ENCODE measurements at regions not wholly inside any gene's neighbourhood (a gene's known extent, or its start where the extent isn't known, plus 50 kb on each side); places are given as distances from the start of the nearest gene placed in this dataset.

GRCh38 chr5:68711293-68712200 lies 382.3 kb upstream of the SLC30A5 start:
- no peak for TF ChIP-seq POLR2AphosphoS5 (IDR thresholded peaks at IDR 0.05; ENCODE audit: low read depth, low read length)
- no peak for TF ChIP-seq POLR2A (IDR thresholded peaks at IDR 0.05; ENCODE audit: low read depth, low read length)
- TF ChIP-seq TAF1 (IDR thresholded peaks at IDR 0.05; ENCODE audit: borderline replicate concordance, low read depth, low read length): no peak
- FAIRE-seq (peak; percentile 78), DNase-seq (ENCODE audit: insufficient read length) (no peak)

- FAIRE-seq (no peak), DNase-seq (ENCODE audit: insufficient read length) (no peak)
These were observed 379.0 kb upstream of the SLC30A5 start for GRCh38 chr5:68714810-68715209.

GRCh38 chr5:68720884-68721610 lies 372.8 kb upstream of the SLC30A5 start:
- no peak for TF ChIP-seq POLR2A (IDR thresholded peaks at IDR 0.05; ENCODE audit: low read depth, low read length)
- no peak for TF ChIP-seq TAF1 (IDR thresholded peaks at IDR 0.05; ENCODE audit: borderline replicate concordance, low read depth, low read length)
- no peak for TF ChIP-seq POLR2AphosphoS5 (IDR thresholded peaks at IDR 0.05; ENCODE audit: low read depth, low read length)
- DNase-seq (ENCODE audit: insufficient read length): no peak
- FAIRE-seq: no peak

More at GRCh38 chr5:68714810-68715209, 379.0 kb upstream of the SLC30A5 start:
- TF ChIP-seq TAF1 (IDR thresholded peaks at IDR 0.05; ENCODE audit: borderline replicate concordance, low read depth, low read length) (no peak), POLR2A (IDR thresholded peaks at IDR 0.05; ENCODE audit: low read depth, low read length) (no peak), POLR2AphosphoS5 (IDR thresholded peaks at IDR 0.05; ENCODE audit: low read depth, low read length) (no peak)

- DNase-seq (ENCODE audit: insufficient read length) (no peak), FAIRE-seq (no peak)
- TF ChIP-seq POLR2AphosphoS5 (IDR thresholded peaks at IDR 0.05; ENCODE audit: low read depth, low read length) (no peak), POLR2A (IDR thresholded peaks at IDR 0.05; ENCODE audit: low read depth, low read length) (no peak), TAF1 (IDR thresholded peaks at IDR 0.05; ENCODE audit: borderline replicate concordance, low read depth, low read length) (no peak)
These were observed 371.5 kb upstream of the SLC30A5 start for GRCh38 chr5:68722357-68722756.

GRCh38 chr5:68725905-68726683 lies 367.7 kb upstream of the SLC30A5 start:
- FAIRE-seq: no peak
- no peak for DNase-seq (ENCODE audit: insufficient read length)
- no peak for TF ChIP-seq POLR2AphosphoS5 (IDR thresholded peaks at IDR 0.05; ENCODE audit: low read depth, low read length)

GRCh38 chr5:68727931-68728330 lies 365.9 kb upstream of the SLC30A5 start:
- DNase-seq (ENCODE audit: insufficient read length): no peak
- no peak for FAIRE-seq
- no peak for TF ChIP-seq POLR2AphosphoS5 (IDR thresholded peaks at IDR 0.05; ENCODE audit: low read depth, low read length)
- no peak for TF ChIP-seq POLR2A (IDR thresholded peaks at IDR 0.05; ENCODE audit: low read depth, low read length)
- TF ChIP-seq TAF1 (IDR thresholded peaks at IDR 0.05; ENCODE audit: borderline replicate concordance, low read depth, low read length): no peak

GRCh38 chr5:68729678-68730077 lies 364.1 kb upstream of the SLC30A5 start:
- DNase-seq (ENCODE audit: insufficient read length) (no peak), FAIRE-seq (no peak)
- TF ChIP-seq POLR2A (IDR thresholded peaks at IDR 0.05; ENCODE audit: low read depth, low read length) (no peak), TAF1 (IDR thresholded peaks at IDR 0.05; ENCODE audit: borderline replicate concordance, low read depth, low read length) (no peak), POLR2AphosphoS5 (IDR thresholded peaks at IDR 0.05; ENCODE audit: low read depth, low read length) (no peak)

GRCh38 chr5:68730220-68730978 lies 363.4 kb upstream of the SLC30A5 start:
- DNase-seq (ENCODE audit: insufficient read length): no peak
- no peak for TF ChIP-seq POLR2AphosphoS5 (IDR thresholded peaks at IDR 0.05; ENCODE audit: low read depth, low read length)
- TF ChIP-seq POLR2A (IDR thresholded peaks at IDR 0.05; ENCODE audit: low read depth, low read length): no peak
- no peak for TF ChIP-seq TAF1 (IDR thresholded peaks at IDR 0.05; ENCODE audit: borderline replicate concordance, low read depth, low read length)
- FAIRE-seq: no peak

- no peak for FAIRE-seq
- TF ChIP-seq TAF1 (IDR thresholded peaks at IDR 0.05; ENCODE audit: borderline replicate concordance, low read depth, low read length) (no peak), POLR2AphosphoS5 (IDR thresholded peaks at IDR 0.05; ENCODE audit: low read depth, low read length) (no peak)
These were observed 362.7 kb upstream of the SLC30A5 start for GRCh38 chr5:68730979-68731654.

GRCh38 chr5:68732251-68732650 lies 361.6 kb upstream of the SLC30A5 start:
- FAIRE-seq: no peak

More at GRCh38 chr5:68730979-68731654, 362.7 kb upstream of the SLC30A5 start:
- no peak for DNase-seq (ENCODE audit: insufficient read length)

More at GRCh38 chr5:68732251-68732650, 361.6 kb upstream of the SLC30A5 start:
- TF ChIP-seq POLR2A (IDR thresholded peaks at IDR 0.05; ENCODE audit: low read depth, low read length) (no peak), TAF1 (IDR thresholded peaks at IDR 0.05; ENCODE audit: borderline replicate concordance, low read depth, low read length) (no peak), POLR2AphosphoS5 (IDR thresholded peaks at IDR 0.05; ENCODE audit: low read depth, low read length) (no peak)
- no peak for DNase-seq (ENCODE audit: insufficient read length)

Measured in GM12892 (cell line).